Esophagus muscularis mucosa (tissue), 3 donors: ENCODE measurements at regions not wholly inside any gene's neighbourhood (a gene's known extent, or its start where the extent isn't known, plus 50 kb on each side); places are given as distances from the start of the nearest gene placed in this dataset.
"Not testable (repeated sequence)": the region's sequence is repeated elsewhere in the genome, so short reads cannot be mapped to it uniquely, and the experiment has no call there.

ENCODE experiments used
- CTCF ChIP-seq, 3 experiments: fragments of 200-600 bp in 2 of 3; fragments of 450-650 bp in 1 of 3; sonication (generic) in 2 of 3; IDR thresholded peaks; one replicate each; pipeline ENCODE4 v1.5.1; 2017 to 2019; ENCODE audit warnings: antibody characterized with exemption in 3 of 3, mild to moderate bottlenecking in 2 of 3, moderate library complexity in 1 of 3
- POLR2A ChIP-seq: fragments of 450-650 bp; IDR thresholded peaks from one replicate; pipeline ENCODE4 v1.6.1; 2017; ENCODE audit warnings: antibody characterized with exemption, moderate library complexity, mild to moderate bottlenecking, low read depth
- POLR2AphosphoS5 ChIP-seq, 2 donors: sonication (generic); formaldehyde crosslinking; IDR thresholded peaks; one replicate each; pipeline ENCODE4 v1.6.1; 2017; ENCODE audit warnings: antibody characterized with exemption in 2 of 2

- not testable (repeated sequence) for TF ChIP-seq CTCF (IDR thresholded peaks at IDR 0.05); POLR2AphosphoS5 (IDR thresholded peaks at IDR 0.05); POLR2A
Measured at GRCh38 chr7:65776677-65777076, 96.2 kb upstream of the VKORC1L1 start.
